Stimulated activated CD8-positive, alpha-beta memory T cell treated with anti-CD3 and anti-CD28 coated beads, Interleukin-7, amount 100 ng/mL, for 4 hours (primary cell): ENCODE measurements at regions not wholly inside any gene's neighbourhood (a gene's known extent, or its start where the extent isn't known, plus 50 kb on each side); places are given as distances from the start of the nearest gene placed in this dataset.

Experiments used
- DNase-seq, 2 donors: peaks; one replicate each; pipeline ENCODE4 v3.0.0-alpha.2; 2020; ENCODE audit warnings: low read depth in 2 of 2

- DNase-seq: no peak
Observed at GRCh38 chr10:35745617-35746403, 103.7 kb upstream of the FZD8 start.

- DNase-seq: no peak
Observed at GRCh38 chr10:35743851-35744250, 101.8 kb upstream of the FZD8 start.

GRCh38 chr10:35743351-35743750, 101.3 kb upstream of the FZD8 start:
- no peak for DNase-seq

GRCh38 chr10:35739998-35740397, 97.9 kb upstream of the FZD8 start:
- DNase-seq: no peak

- DNase-seq: no peak
Observed at GRCh38 chr10:35735412-35735811, 93.3 kb upstream of the FZD8 start.

- DNase-seq: no peak
Observed at GRCh38 chr10:35731828-35732227, 89.7 kb upstream of the FZD8 start.

- DNase-seq: no peak
Observed at GRCh38 chr10:35728341-35728740, 86.2 kb upstream of the FZD8 start.

- no peak for DNase-seq
Observed at GRCh38 chr10:35726846-35727245, 84.8 kb upstream of the FZD8 start.

GRCh38 chr10:35723992-35724391, 81.9 kb upstream of the FZD8 start:
- DNase-seq: no peak

- DNase-seq: no peak
Observed at GRCh38 chr10:35723059-35723458, 81.0 kb upstream of the FZD8 start.

- no peak for DNase-seq
Observed at GRCh38 chr10:35722636-35723035, 80.5 kb upstream of the FZD8 start.

- no peak for DNase-seq
Observed at GRCh38 chr10:35722226-35722625, 80.1 kb upstream of the FZD8 start.

- DNase-seq: no peak
Observed at GRCh38 chr10:35720366-35720765, 78.3 kb upstream of the FZD8 start.

- no peak for DNase-seq
Observed at GRCh38 chr10:35716776-35717175, 74.7 kb upstream of the FZD8 start.

GRCh38 chr10:35712486-35712885, 70.4 kb upstream of the FZD8 start:
- no peak for DNase-seq

GRCh38 chr10:35711615-35712411, 69.7 kb upstream of the FZD8 start:
- DNase-seq: no peak

GRCh38 chr10:35707642-35708425, 65.7 kb upstream of the FZD8 start:
- no peak for DNase-seq

GRCh38 chr10:35706959-35707358, 64.9 kb upstream of the FZD8 start:
- no peak for DNase-seq

GRCh38 chr10:35705671-35706070, 63.6 kb upstream of the FZD8 start:
- no peak for DNase-seq

- no peak for DNase-seq
Observed at GRCh38 chr10:35705051-35705450, 63.0 kb upstream of the FZD8 start.

- DNase-seq: no peak
Observed at GRCh38 chr10:35704401-35704800, 62.3 kb upstream of the FZD8 start.

GRCh38 chr10:35700487-35700882, 58.4 kb upstream of the FZD8 start:
- no peak for DNase-seq
